ENCODE measurements at regions not wholly inside any gene's neighbourhood (a gene's known extent, or its start where the extent isn't known, plus 50 kb on each side); places are given as distances from the start of the nearest gene placed in this dataset.

DNA sequence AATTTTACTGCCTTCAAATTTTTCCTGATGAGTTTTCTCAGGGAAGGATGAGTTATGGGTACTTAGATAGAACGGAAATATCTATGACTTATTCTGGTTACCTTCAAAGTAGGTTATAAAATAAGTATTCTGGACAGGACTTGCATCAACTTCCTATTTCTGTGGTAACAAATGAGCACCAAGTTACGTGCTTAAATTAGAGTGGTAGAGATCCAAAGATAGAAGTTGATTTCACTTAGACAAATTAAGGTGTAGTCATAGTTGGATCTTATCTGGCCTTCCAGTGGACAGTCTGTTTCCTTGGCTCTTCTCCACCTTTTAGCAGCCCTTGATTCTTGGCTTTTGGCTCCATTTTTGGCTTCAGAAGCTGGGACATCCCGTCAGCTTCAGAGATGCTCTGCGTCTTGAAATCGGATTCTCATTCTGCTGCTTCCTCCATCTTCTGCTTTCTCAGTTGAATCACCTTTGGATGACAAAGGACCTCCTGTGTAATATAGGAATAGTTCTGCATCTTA, 109.9 kb downstream of the ZNF518B start:
- Histone ChIP-seq H3K4me1 (ENCODE audit: insufficient read depth, low read length) (no peaks in the 10 kb centered on the region), H3K36me3 (ENCODE audit: insufficient read depth, low read length) (no peaks in the 10 kb centered on the region), H3K4me3 (ENCODE audit: insufficient read depth, low read length) (no peak overlapping the region), H3K27ac (ENCODE audit: low read depth, low read length) (no peak overlapping the region), H2AFZ (ENCODE audit: low read length) (no peak overlapping the region), H3K79me2 (ENCODE audit: insufficient read depth, low read length) (no peaks in the 10 kb centered on the region), H4K20me1 (ENCODE audit: insufficient read depth, low read length) (no peaks in the 10 kb centered on the region), H3K27me3 (ENCODE audit: insufficient read depth, low read length) (no peaks in the 10 kb centered on the region), H3K9me3 (ENCODE audit: low read depth, low read length) (no peaks in the 10 kb centered on the region), H3K4me2 (ENCODE audit: insufficient read depth, low read length) (no peak overlapping the region)
- DNase-seq (ENCODE audit: insufficient read length, low spot score, missing footprints), result no peak
- TF ChIP-seq, protein P1, sequence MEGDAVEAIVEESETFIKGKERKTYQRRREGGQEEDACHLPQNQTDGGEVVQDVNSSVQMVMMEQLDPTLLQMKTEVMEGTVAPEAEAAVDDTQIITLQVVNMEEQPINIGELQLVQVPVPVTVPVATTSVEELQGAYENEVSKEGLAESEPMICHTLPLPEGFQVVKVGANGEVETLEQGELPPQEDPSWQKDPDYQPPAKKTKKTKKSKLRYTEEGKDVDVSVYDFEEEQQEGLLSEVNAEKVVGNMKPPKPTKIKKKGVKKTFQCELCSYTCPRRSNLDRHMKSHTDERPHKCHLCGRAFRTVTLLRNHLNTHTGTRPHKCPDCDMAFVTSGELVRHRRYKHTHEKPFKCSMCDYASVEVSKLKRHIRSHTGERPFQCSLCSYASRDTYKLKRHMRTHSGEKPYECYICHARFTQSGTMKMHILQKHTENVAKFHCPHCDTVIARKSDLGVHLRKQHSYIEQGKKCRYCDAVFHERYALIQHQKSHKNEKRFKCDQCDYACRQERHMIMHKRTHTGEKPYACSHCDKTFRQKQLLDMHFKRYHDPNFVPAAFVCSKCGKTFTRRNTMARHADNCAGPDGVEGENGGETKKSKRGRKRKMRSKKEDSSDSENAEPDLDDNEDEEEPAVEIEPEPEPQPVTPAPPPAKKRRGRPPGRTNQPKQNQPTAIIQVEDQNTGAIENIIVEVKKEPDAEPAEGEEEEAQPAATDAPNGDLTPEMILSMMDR (IDR thresholded peaks at IDR 0.05; ENCODE audit: extremely low read depth, low read depth, low read length), result no peak

DNA sequence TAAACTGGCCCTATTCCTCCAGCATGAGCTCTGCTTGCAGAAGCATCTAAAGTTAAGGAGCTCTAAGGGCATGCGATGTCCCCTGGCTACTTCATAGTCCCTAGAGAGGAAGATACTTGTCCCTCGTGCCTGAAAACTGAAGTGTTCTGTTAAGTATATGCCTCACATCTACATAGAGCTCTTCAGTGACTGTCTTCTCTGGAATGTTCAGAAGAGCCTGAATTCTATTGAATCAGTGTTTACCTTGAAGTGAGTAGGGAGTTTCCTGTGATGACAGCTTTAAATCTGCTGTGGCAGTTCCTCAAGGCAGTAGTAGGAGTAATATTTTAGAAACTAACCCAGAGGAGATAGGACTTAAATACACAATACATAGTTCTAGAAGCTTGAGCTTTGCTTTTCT, 111.2 kb downstream of the ZNF518B start:
- H3K9me3 ChIP-seq (ENCODE audit: low read depth, low read length), result no peaks in the 10 kb centered on the region
- H3K4me1 ChIP-seq (ENCODE audit: insufficient read depth, low read length), result no peaks in the 10 kb centered on the region
- H3K27me3 ChIP-seq (ENCODE audit: insufficient read depth, low read length), result no peaks in the 10 kb centered on the region
- H3K4me2 ChIP-seq (ENCODE audit: insufficient read depth, low read length), result no peak overlapping the region
- H3K36me3 ChIP-seq (ENCODE audit: insufficient read depth, low read length), result no peaks in the 10 kb centered on the region
- no peak overlapping the region for H3K4me3 ChIP-seq (ENCODE audit: insufficient read depth, low read length)
- no peaks in the 10 kb centered on the region for H4K20me1 ChIP-seq (ENCODE audit: insufficient read depth, low read length)
- H2AFZ ChIP-seq (ENCODE audit: low read length), result no peak overlapping the region
- H3K79me2 ChIP-seq (ENCODE audit: insufficient read depth, low read length), result no peaks in the 10 kb centered on the region
- DNase-seq (ENCODE audit: insufficient read length, low spot score, missing footprints), result no peak
- TF ChIP-seq, protein P1 (IDR thresholded peaks at IDR 0.05; ENCODE audit: extremely low read depth, low read depth, low read length), result no peak
- H3K27ac ChIP-seq (ENCODE audit: low read depth, low read length), result no peak overlapping the region

DNA sequence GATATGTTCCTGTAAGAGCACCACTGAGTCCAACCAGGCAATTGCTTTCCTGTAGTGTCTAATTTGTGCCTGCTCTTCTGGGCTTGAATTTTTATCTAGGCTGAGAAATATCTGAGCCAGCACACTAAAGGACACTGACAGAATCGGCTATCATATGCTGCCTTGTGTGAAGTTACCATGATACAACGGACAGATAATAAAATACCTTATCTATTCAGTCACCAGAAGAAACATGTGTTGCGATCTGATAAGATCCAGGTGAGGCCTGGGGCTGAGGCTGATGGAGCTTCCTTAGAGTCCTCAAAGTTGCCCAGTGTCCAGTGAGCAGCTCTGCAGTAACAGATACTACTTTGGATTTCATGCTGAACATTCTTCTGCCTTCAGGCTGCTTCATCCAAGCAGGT, 111.8 kb downstream of the ZNF518B start:
- Histone ChIP-seq H4K20me1 (ENCODE audit: insufficient read depth, low read length) (no peaks in the 10 kb centered on the region), H2AFZ (ENCODE audit: low read length) (no peak overlapping the region), H3K27me3 (ENCODE audit: insufficient read depth, low read length) (no peaks in the 10 kb centered on the region), H3K4me3 (ENCODE audit: insufficient read depth, low read length) (no peak overlapping the region), H3K36me3 (ENCODE audit: insufficient read depth, low read length) (no peaks in the 10 kb centered on the region), H3K9me3 (ENCODE audit: low read depth, low read length) (no peaks in the 10 kb centered on the region), H3K27ac (ENCODE audit: low read depth, low read length) (no peak overlapping the region), H3K4me1 (ENCODE audit: insufficient read depth, low read length) (no peaks in the 10 kb centered on the region), H3K79me2 (ENCODE audit: insufficient read depth, low read length) (no peaks in the 10 kb centered on the region), H3K4me2 (ENCODE audit: insufficient read depth, low read length) (no peak overlapping the region)
- DNase-seq (ENCODE audit: insufficient read length, low spot score, missing footprints), result no peak
- TF ChIP-seq, protein P1 (IDR thresholded peaks at IDR 0.05; ENCODE audit: extremely low read depth, low read depth, low read length), result no peak

DNA sequence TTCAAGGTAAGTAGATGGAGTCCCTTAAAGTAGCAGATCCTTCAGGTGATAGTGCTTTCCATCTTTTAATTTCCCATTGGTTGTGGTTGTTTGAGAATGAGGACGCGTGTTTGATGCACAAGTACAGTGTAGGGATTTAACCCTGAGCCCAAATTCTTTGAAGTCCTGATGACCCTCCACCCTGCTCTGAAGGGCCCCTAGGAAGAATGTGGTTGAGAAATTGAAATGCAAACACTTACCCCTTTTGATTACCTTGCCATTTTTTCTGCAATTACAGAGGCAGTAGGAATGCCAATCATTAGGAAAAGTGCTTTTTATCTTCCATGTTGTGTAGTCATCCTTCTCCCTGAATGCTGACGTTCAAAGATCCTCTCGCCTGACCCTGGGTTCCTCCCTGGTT, 112.4 kb downstream of the ZNF518B start:
- no peak overlapping the region for H2AFZ ChIP-seq (ENCODE audit: low read length)
- no peak overlapping the region for H3K27ac ChIP-seq (ENCODE audit: low read depth, low read length)
- H3K4me3 ChIP-seq (ENCODE audit: insufficient read depth, low read length), result no peak overlapping the region
- H4K20me1 ChIP-seq (ENCODE audit: insufficient read depth, low read length), result no peaks in the 10 kb centered on the region
- H3K4me1 ChIP-seq (ENCODE audit: insufficient read depth, low read length), result no peaks in the 10 kb centered on the region
- no peaks in the 10 kb centered on the region for H3K27me3 ChIP-seq (ENCODE audit: insufficient read depth, low read length)
- no peaks in the 10 kb centered on the region for H3K79me2 ChIP-seq (ENCODE audit: insufficient read depth, low read length)
- TF ChIP-seq, protein P1 (IDR thresholded peaks at IDR 0.05; ENCODE audit: extremely low read depth, low read depth, low read length), result no peak
- H3K4me2 ChIP-seq (ENCODE audit: insufficient read depth, low read length), result no peak overlapping the region
- H3K9me3 ChIP-seq (ENCODE audit: low read depth, low read length), result no peaks in the 10 kb centered on the region
- H3K36me3 ChIP-seq (ENCODE audit: insufficient read depth, low read length), result no peaks in the 10 kb centered on the region
- no peak for DNase-seq (ENCODE audit: insufficient read length, low spot score, missing footprints)

All from osteoblast (primary cell).